Suppressor macrophage treated with lipopolysaccharide for 1 hour (primary cell): ENCODE measurements at regions not wholly inside any gene's neighbourhood (a gene's known extent, or its start where the extent isn't known, plus 50 kb on each side); places are given as distances from the start of the nearest gene placed in this dataset.

Source experiments
- DNase-seq, 3 donors: peaks; one replicate each; pipeline ENCODE4 v3.0.0-alpha.2; 2020 to 2022

GRCh38 chr15:96756146-96756545 lies 425.6 kb downstream of the NR2F2 start:
- no peak for DNase-seq

GRCh38 chr15:96756656-96757055 lies 426.2 kb downstream of the NR2F2 start:
- no peak for DNase-seq

GRCh38 chr15:96762566-96762965 lies 432.1 kb downstream of the NR2F2 start:
- DNase-seq = no peak

GRCh38 chr15:96764501-96764900 lies 434.0 kb downstream of the NR2F2 start:
- no peak for DNase-seq

GRCh38 chr15:96764946-96765345 lies 434.4 kb downstream of the NR2F2 start:
- no peak for DNase-seq

GRCh38 chr15:96766366-96766765 lies 435.9 kb downstream of the NR2F2 start:
- peak; percentile 28 to 75 (median 52) for DNase-seq

- no peak for DNase-seq
Observed at GRCh38 chr15:96767703-96768434, 437.4 kb downstream of the NR2F2 start.

- DNase-seq = no peak
Observed at GRCh38 chr15:96768435-96768789, 437.9 kb downstream of the NR2F2 start.

- no peak for DNase-seq
Observed at GRCh38 chr15:96771035-96771434, 440.5 kb downstream of the NR2F2 start.

- DNase-seq = no peak
Observed at GRCh38 chr15:96774216-96774615, 443.7 kb downstream of the NR2F2 start.

GRCh38 chr15:96783746-96784145 lies 453.2 kb downstream of the NR2F2 start:
- DNase-seq = no peak

GRCh38 chr15:96790004-96790403 lies 459.5 kb downstream of the NR2F2 start:
- peak; percentile 16 to 25 (median 24) for DNase-seq

- no peak for DNase-seq
Observed at GRCh38 chr15:96792216-96792615, 461.7 kb downstream of the NR2F2 start.

GRCh38 chr15:96796841-96797240 lies 466.3 kb downstream of the NR2F2 start:
- DNase-seq = no peak

- no peak for DNase-seq
Observed at GRCh38 chr15:96801576-96802150, 471.2 kb downstream of the NR2F2 start.

- DNase-seq = no peak
Observed at GRCh38 chr15:96802611-96803255, 472.2 kb downstream of the NR2F2 start.

GRCh38 chr15:96804754-96805153 lies 474.3 kb downstream of the NR2F2 start:
- no peak for DNase-seq

- no peak for DNase-seq
Observed at GRCh38 chr15:96807361-96807760, 476.9 kb downstream of the NR2F2 start.

- DNase-seq = no peak
Observed at GRCh38 chr15:96817900-96818299, 487.4 kb downstream of the NR2F2 start.

- DNase-seq = no peak
Observed at GRCh38 chr15:96818861-96819260, 488.4 kb downstream of the NR2F2 start.

- no peak for DNase-seq
Observed at GRCh38 chr15:96827981-96828380, 497.5 kb downstream of the NR2F2 start.

- no peak for DNase-seq
Observed at GRCh38 chr15:96837241-96837970, 506.9 kb downstream of the NR2F2 start.

GRCh38 chr15:96838081-96838480 lies 507.6 kb downstream of the NR2F2 start:
- no peak for DNase-seq
